HG02852 (cell line): ENCODE measurements at regions not wholly inside any gene's neighbourhood (a gene's known extent, or its start where the extent isn't known, plus 50 kb on each side); places are given as distances from the start of the nearest gene placed in this dataset.

ENCODE experiments used
- ATAC-seq: cut with Tn5 transposase; IDR thresholded peaks from one replicate; pipeline ENCODE4 v1.9.1; 2021; ENCODE audit warnings: mild to moderate bottlenecking, moderate library complexity; ENCODE audit not compliant: unreplicated experiment

GRCh38 chr2:129881786-129882396 is 97.6 kb upstream of the RAB6C start:
- no peak for ATAC-seq

- ATAC-seq: no peak
Observed at GRCh38 chr2:129882476-129882875, 97.0 kb upstream of the RAB6C start.

- ATAC-seq: no peak
Observed at GRCh38 chr2:129883121-129883520, 96.3 kb upstream of the RAB6C start.

GRCh38 chr2:129884221-129884786 is 95.2 kb upstream of the RAB6C start:
- no peak for ATAC-seq

GRCh38 chr2:129885735-129886134 is 93.7 kb upstream of the RAB6C start:
- ATAC-seq: no peak

GRCh38 chr2:129887688-129888266 is 91.7 kb upstream of the RAB6C start:
- ATAC-seq: no peak

- no peak for ATAC-seq
Observed at GRCh38 chr2:129888461-129888860, 91.0 kb upstream of the RAB6C start.

- ATAC-seq: no peak
Observed at GRCh38 chr2:129888896-129889295, 90.6 kb upstream of the RAB6C start.

GRCh38 chr2:129891341-129892320 is 87.8 kb upstream of the RAB6C start:
- ATAC-seq: no peak

GRCh38 chr2:129892360-129892759 is 87.1 kb upstream of the RAB6C start:
- no peak for ATAC-seq

GRCh38 chr2:129892773-129893172 is 86.7 kb upstream of the RAB6C start:
- ATAC-seq: no peak

GRCh38 chr2:129893244-129893643 is 86.2 kb upstream of the RAB6C start:
- no peak for ATAC-seq

- ATAC-seq: no peak
Observed at GRCh38 chr2:129894616-129895015, 84.8 kb upstream of the RAB6C start.

- ATAC-seq: no peak
Observed at GRCh38 chr2:129895061-129895460, 84.4 kb upstream of the RAB6C start.

GRCh38 chr2:129895526-129896082 is 83.9 kb upstream of the RAB6C start:
- ATAC-seq: no peak

GRCh38 chr2:129896226-129897100 is 83.0 kb upstream of the RAB6C start:
- ATAC-seq: no peak

- no peak for ATAC-seq
Observed at GRCh38 chr2:129901754-129902415, 77.6 kb upstream of the RAB6C start.

GRCh38 chr2:129902731-129903585 is 76.5 kb upstream of the RAB6C start:
- no peak for ATAC-seq
